ENCODE measurements at regions not wholly inside any gene's neighbourhood (a gene's known extent, or its start where the extent isn't known, plus 50 kb on each side); places are given as distances from the start of the nearest gene placed in this dataset.
"Not testable (repeated sequence)": the region's sequence is repeated elsewhere in the genome, so short reads cannot be mapped to it uniquely, and the experiment has no call there.

GRCh38 chr18:39208190-39208589 is 1642.6 kb upstream of the CELF4 start:
- intact Hi-C loops (cut with micrococcal nuclease), result no loop called here
- Histone ChIP-seq H3K9me3 (ENCODE audit: control insufficient read depth, insufficient read depth, low read length) (peaks cover 2% of the 10 kb centered on the region), H3K27me3 (ENCODE audit: control insufficient read depth, insufficient read depth, low read length) (no peaks in the 10 kb centered on the region), H3K36me3 (ENCODE audit: control insufficient read depth, insufficient read depth, low read length) (no peaks in the 10 kb centered on the region), H3K27ac (ENCODE audit: low read length) (no peak overlapping the region), H3K4me3 (ENCODE audit: low read length) (no peak overlapping the region), H3K4me1 (ENCODE audit: control insufficient read depth, insufficient read depth, low read length) (no peaks in the 10 kb centered on the region)
- TF ChIP-seq CTCF (IDR thresholded peaks at IDR 0.05), result no peak
- Mint-ChIP-seq H3K27me3 (ENCODE audit: low read depth in 2 of 2) (no peaks in the 10 kb centered on the region), H3K9me3 (peaks cover 15 to 22% of the 10 kb centered on the region in 2 donors), H3K4me3 (no peak overlapping the region), H3K36me3 (no peaks in the 10 kb centered on the region), H3K4me1 (no peaks in the 10 kb centered on the region), H3K27ac (no peak overlapping the region)
- ATAC-seq (no peak), DNase-seq (no peak)
- WGBS (ENCODE audit: insufficient coverage), result 20% methylated on average over 2 of the region's 2 CpGs

DNA sequence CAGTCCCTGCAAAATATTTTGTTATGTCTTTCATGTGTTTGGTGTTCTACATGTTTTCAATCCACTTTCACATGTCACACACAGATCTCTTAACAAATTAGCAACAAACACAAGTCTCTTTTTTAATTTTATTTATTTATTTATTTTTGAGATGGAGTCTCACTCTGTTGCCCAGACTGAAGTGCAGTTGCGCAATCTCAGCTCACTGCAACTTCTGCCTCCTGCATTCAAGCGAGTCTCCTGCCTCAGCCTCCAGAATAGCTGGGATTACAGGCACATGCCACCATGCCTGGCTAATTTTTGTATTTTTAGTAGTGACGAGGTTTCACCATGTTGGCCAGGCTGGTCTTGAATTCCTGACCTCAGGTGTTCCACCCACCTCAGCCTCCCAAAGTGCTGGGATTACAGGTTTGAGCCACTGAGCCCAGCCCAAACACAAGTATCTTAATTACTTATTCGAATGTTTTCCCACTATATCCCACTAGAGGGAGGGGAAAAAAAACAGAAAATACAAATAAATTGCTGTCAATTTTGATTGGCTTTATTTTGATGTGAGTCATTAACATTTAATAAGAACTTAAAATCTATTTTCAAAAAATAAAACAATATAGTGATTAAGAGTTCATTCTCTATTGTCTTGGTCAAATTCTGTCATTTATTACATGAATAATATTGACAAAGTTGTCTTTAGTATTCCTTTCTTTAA is 1641.0 kb upstream of the CELF4 start:
- DNase-seq; H3K27ac Mint-ChIP-seq; H3K4me1 Mint-ChIP-seq; intact Hi-C loops (cut with micrococcal nuclease); H3K4me3 ChIP-seq (ENCODE audit: low read length); ATAC-seq; H3K4me1 ChIP-seq (ENCODE audit: control insufficient read depth, insufficient read depth, low read length); H3K27me3 Mint-ChIP-seq (ENCODE audit: low read depth in 2 of 2); H3K27ac ChIP-seq (ENCODE audit: low read length); H3K36me3 ChIP-seq (ENCODE audit: control insufficient read depth, insufficient read depth, low read length); H3K27me3 ChIP-seq (ENCODE audit: control insufficient read depth, insufficient read depth, low read length); H3K9me3 ChIP-seq (ENCODE audit: control insufficient read depth, insufficient read depth, low read length); H3K4me3 Mint-ChIP-seq; H3K36me3 Mint-ChIP-seq: not testable (repeated sequence)
- 83% methylated on average over 3 of the region's 4 CpGs for WGBS (ENCODE audit: insufficient coverage)
- peaks cover 15 to 16% of the 10 kb centered on the region in 2 donors for H3K9me3 Mint-ChIP-seq

- Mint-ChIP-seq H3K4me1 (no peaks in the 10 kb centered on the region), H3K4me3 (no peak overlapping the region), H3K27me3 (ENCODE audit: low read depth in 2 of 2) (no peaks in the 10 kb centered on the region), H3K36me3 (no peaks in the 10 kb centered on the region), H3K27ac (no peak overlapping the region), H3K9me3 (peaks cover 15 to 16% of the 10 kb centered on the region in 2 donors)
- no peak for TF ChIP-seq CTCF (IDR thresholded peaks at IDR 0.05)
- WGBS (ENCODE audit: insufficient coverage), result 67% methylated on average over 6 of the region's 6 CpGs
- Histone ChIP-seq H3K27ac (ENCODE audit: low read length) (no peak overlapping the region), H3K36me3 (ENCODE audit: control insufficient read depth, insufficient read depth, low read length) (no peaks in the 10 kb centered on the region), H3K27me3 (ENCODE audit: control insufficient read depth, insufficient read depth, low read length) (no peaks in the 10 kb centered on the region), H3K4me3 (ENCODE audit: low read length) (no peak overlapping the region), H3K9me3 (ENCODE audit: control insufficient read depth, insufficient read depth, low read length) (no peaks in the 10 kb centered on the region), H3K4me1 (ENCODE audit: control insufficient read depth, insufficient read depth, low read length) (no peaks in the 10 kb centered on the region)
- ATAC-seq, result no peak
- intact Hi-C loops (cut with micrococcal nuclease), result no loop called here
- no peak for DNase-seq
Measured at GRCh38 chr18:39205565-39206195, 1640.1 kb upstream of the CELF4 start.

DNA sequence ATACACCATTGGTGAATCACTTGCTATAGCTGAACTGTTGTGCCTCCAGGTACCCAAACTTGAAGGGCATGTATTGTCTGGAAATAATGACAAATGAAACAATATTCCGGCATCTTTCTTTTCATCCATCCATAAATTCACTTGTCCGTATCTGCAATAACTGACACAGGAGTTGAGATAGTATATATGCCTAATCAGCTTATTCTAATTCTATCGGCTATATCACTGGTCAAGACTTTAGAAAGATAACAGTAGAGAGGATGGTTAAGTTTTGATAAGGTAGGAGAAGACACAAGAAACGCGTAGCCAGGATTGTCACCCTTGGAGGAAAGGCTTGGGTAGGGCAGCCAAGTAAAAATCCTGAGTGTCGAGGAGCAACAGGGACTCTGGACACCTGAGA is 1634.6 kb upstream of the CELF4 start:
- H3K4me1 ChIP-seq (ENCODE audit: control insufficient read depth, insufficient read depth, low read length), result no peaks in the 10 kb centered on the region
- H3K27ac ChIP-seq (ENCODE audit: low read length), result no peak overlapping the region
- no peak overlapping the region for H3K4me3 Mint-ChIP-seq
- intact Hi-C loops (cut with micrococcal nuclease), result no loop called here
- DNase-seq (no peak), ATAC-seq (no peak)
- peaks cover 12 to 16% of the 10 kb centered on the region in 2 donors for H3K9me3 Mint-ChIP-seq
- no peaks in the 10 kb centered on the region for H3K36me3 ChIP-seq (ENCODE audit: control insufficient read depth, insufficient read depth, low read length)
- no peak overlapping the region for H3K4me3 ChIP-seq (ENCODE audit: low read length)
- WGBS (ENCODE audit: insufficient coverage), result 92% methylated on average over 4 of the region's 6 CpGs
- no peaks in the 10 kb centered on the region for H3K27me3 ChIP-seq (ENCODE audit: control insufficient read depth, insufficient read depth, low read length)
- no peaks in the 10 kb centered on the region for H3K36me3 Mint-ChIP-seq
- H3K27me3 Mint-ChIP-seq (ENCODE audit: low read depth in 2 of 2), result no peaks in the 10 kb centered on the region
- TF ChIP-seq CTCF (IDR thresholded peaks at IDR 0.05), result no peak
- H3K27ac Mint-ChIP-seq, result no peak overlapping the region
- peaks cover 3% of the 10 kb centered on the region for H3K9me3 ChIP-seq (ENCODE audit: control insufficient read depth, insufficient read depth, low read length)
- no peaks in the 10 kb centered on the region for H3K4me1 Mint-ChIP-seq
